ENCODE measurements at regions not wholly inside any gene's neighbourhood (a gene's known extent, or its start where the extent isn't known, plus 50 kb on each side); places are given as distances from the start of the nearest gene placed in this dataset.

GRCh38 chr1:17999884-18000283 is 107.7 kb upstream of the IGSF21 start:
- TF ChIP-seq REST (IDR thresholded peaks at IDR 0.05; ENCODE audit: low read depth, low read length), result no peak
- TF ChIP-seq ELF1 (IDR thresholded peaks at IDR 0.05), result no peak
- TF ChIP-seq CTCF (IDR thresholded peaks at IDR 0.05), result no peak
- no peak for TF ChIP-seq EZH2phosphoT487 (IDR thresholded peaks at IDR 0.05; ENCODE audit: borderline replicate concordance, low read depth)
- no peak for TF ChIP-seq CHD2 (IDR thresholded peaks at IDR 0.05; ENCODE audit: low read length, partially characterized antibody)
- no peak for TF ChIP-seq RAD21 (IDR thresholded peaks at IDR 0.05; ENCODE audit: low read length)
- TF ChIP-seq PBX3 (IDR thresholded peaks at IDR 0.05), result no peak
- TF ChIP-seq SMC3 (IDR thresholded peaks at IDR 0.05; ENCODE audit: low read depth, low read length), result no peak
- no peak for TF ChIP-seq FOXM1 (IDR thresholded peaks at IDR 0.05; ENCODE audit: low read depth)
- TF ChIP-seq SIN3A (IDR thresholded peaks at IDR 0.05; ENCODE audit: borderline replicate concordance, low read depth, low read length), result no peak
- TF ChIP-seq TAF1 (IDR thresholded peaks at IDR 0.05; ENCODE audit: borderline replicate concordance, low read depth, low read length), result no peak
- TF ChIP-seq NFIC (IDR thresholded peaks at IDR 0.05; ENCODE audit: borderline replicate concordance), result no peak
